Osteoblast (primary cell): ENCODE measurements at regions not wholly inside any gene's neighbourhood (a gene's known extent, or its start where the extent isn't known, plus 50 kb on each side); places are given as distances from the start of the nearest gene placed in this dataset.

Source experiments
- DNase-seq: peaks from one replicate; pipeline ENCODE4 v3.0.0; 2011; ENCODE audit warnings: low spot score, mixed read lengths; ENCODE audit not compliant: insufficient read length; ENCODE audit errors: missing footprints
- H2AFZ ChIP-seq: 2 replicates; pipeline ENCODE4 v1.6.0; 2011; ENCODE audit warnings: mild to moderate bottlenecking, low read length
- H3K27ac ChIP-seq: 2 replicates; pipeline ENCODE4 v1.5.1; 2011; ENCODE audit warnings: mild to moderate bottlenecking, low read depth, low read length, moderate library complexity
- H3K27me3 ChIP-seq: 2 replicates; pipeline ENCODE4 v1.6.0; 2012; ENCODE audit warnings: mild to moderate bottlenecking, control low read depth, inconsistent platforms, low read length, moderate library complexity; ENCODE audit not compliant: insufficient read depth
- H3K36me3 ChIP-seq: 2 replicates; pipeline ENCODE4 v1.5.1; 2011; ENCODE audit warnings: mild to moderate bottlenecking, low read length, control low read depth, moderate library complexity; ENCODE audit not compliant: insufficient read depth
- H3K4me1 ChIP-seq: 2 replicates; pipeline ENCODE4 v1.5.1; 2011; ENCODE audit warnings: mild to moderate bottlenecking, low read length, control low read depth, moderate library complexity; ENCODE audit not compliant: insufficient read depth
- H3K4me2 ChIP-seq: 2 replicates; pipeline ENCODE4 v1.6.0; 2011; ENCODE audit warnings: mild to moderate bottlenecking, low read length; ENCODE audit not compliant: insufficient read depth
- H3K4me3 ChIP-seq: fragments of 200-600 bp; sonication (generic); 3 replicates; pipeline ENCODE4 v1.5.1; 2012; ENCODE audit warnings: mild to moderate bottlenecking, low read length, inconsistent platforms; ENCODE audit not compliant: insufficient read depth
- H3K79me2 ChIP-seq: 2 replicates; pipeline ENCODE4 v1.6.0; 2012; ENCODE audit warnings: mild to moderate bottlenecking, low read length, control low read depth, inconsistent platforms; ENCODE audit not compliant: insufficient read depth
- H3K9me3 ChIP-seq: 2 replicates; pipeline ENCODE4 v1.5.1; 2011; ENCODE audit warnings: low read depth, low read length, control low read depth
- H4K20me1 ChIP-seq: 2 replicates; pipeline ENCODE4 v1.6.0; 2012; ENCODE audit warnings: mild to moderate bottlenecking, low read length, control low read depth; ENCODE audit not compliant: insufficient read depth
- CTCF ChIP-seq: IDR thresholded peaks from 2 replicates; pipeline ENCODE4 v1.5.1; 2011; ENCODE audit warnings: mild to moderate bottlenecking, low read depth, low read length, moderate library complexity; ENCODE audit errors: extremely low read depth

GRCh38 chr20:10971096-10971495 is 297.3 kb upstream of the JAG1 start:
- Histone ChIP-seq H3K79me2 (no peaks in the 10 kb centered on the region), H3K9me3 (no peaks in the 10 kb centered on the region), H3K36me3 (no peaks in the 10 kb centered on the region), H4K20me1 (no peaks in the 10 kb centered on the region), H3K27me3 (no peaks in the 10 kb centered on the region), H3K4me1 (no peaks in the 10 kb centered on the region), H3K4me2 (no peak overlapping the region), H3K4me3 (no peak overlapping the region), H3K27ac (no peak overlapping the region), H2AFZ (no peak overlapping the region)
- DNase-seq: no peak
- TF ChIP-seq CTCF: no peak

GRCh38 chr20:10972219-10972860 is 298.5 kb upstream of the JAG1 start:
- H3K4me2 ChIP-seq: no peak overlapping the region
- DNase-seq: no peak
- H3K27me3 ChIP-seq: no peaks in the 10 kb centered on the region
- H4K20me1 ChIP-seq: no peaks in the 10 kb centered on the region
- peak; percentile 21 for TF ChIP-seq CTCF
- no peaks in the 10 kb centered on the region for H3K4me1 ChIP-seq
- H3K79me2 ChIP-seq: no peaks in the 10 kb centered on the region
- no peak overlapping the region for H2AFZ ChIP-seq
- H3K36me3 ChIP-seq: no peaks in the 10 kb centered on the region
- H3K4me3 ChIP-seq: no peak overlapping the region
- no peaks in the 10 kb centered on the region for H3K9me3 ChIP-seq
- no peak overlapping the region for H3K27ac ChIP-seq

- TF ChIP-seq CTCF: no peak
- H3K27ac ChIP-seq: no peak overlapping the region
- H3K79me2 ChIP-seq: no peaks in the 10 kb centered on the region
- no peak overlapping the region for H3K4me2 ChIP-seq
- DNase-seq: no peak
- H3K36me3 ChIP-seq: no peaks in the 10 kb centered on the region
- H4K20me1 ChIP-seq: no peaks in the 10 kb centered on the region
- H3K9me3 ChIP-seq: no peaks in the 10 kb centered on the region
- no peaks in the 10 kb centered on the region for H3K27me3 ChIP-seq
- no peaks in the 10 kb centered on the region for H3K4me1 ChIP-seq
- no peak overlapping the region for H3K4me3 ChIP-seq
- no peak overlapping the region for H2AFZ ChIP-seq
Measured at GRCh38 chr20:10976051-10976450, 302.3 kb upstream of the JAG1 start.

GRCh38 chr20:10978019-10978702 is 304.4 kb upstream of the JAG1 start:
- H3K27me3 ChIP-seq: no peaks in the 10 kb centered on the region
- H3K36me3 ChIP-seq: no peaks in the 10 kb centered on the region
- DNase-seq: peak; percentile 45
- no peaks in the 10 kb centered on the region for H3K79me2 ChIP-seq
- TF ChIP-seq CTCF: no peak
- H3K9me3 ChIP-seq: no peaks in the 10 kb centered on the region
- peaks cover 12% of the 10 kb centered on the region for H3K4me1 ChIP-seq
- H4K20me1 ChIP-seq: no peaks in the 10 kb centered on the region
- no peak overlapping the region for H3K27ac ChIP-seq
- peak overlapping the region; percentile 1 for H2AFZ ChIP-seq
- no peak overlapping the region for H3K4me3 ChIP-seq
- H3K4me2 ChIP-seq: no peak overlapping the region
